ENCODE measurements at regions not wholly inside any gene's neighbourhood (a gene's known extent, or its start where the extent isn't known, plus 50 kb on each side); places are given as distances from the start of the nearest gene placed in this dataset.

DNA sequence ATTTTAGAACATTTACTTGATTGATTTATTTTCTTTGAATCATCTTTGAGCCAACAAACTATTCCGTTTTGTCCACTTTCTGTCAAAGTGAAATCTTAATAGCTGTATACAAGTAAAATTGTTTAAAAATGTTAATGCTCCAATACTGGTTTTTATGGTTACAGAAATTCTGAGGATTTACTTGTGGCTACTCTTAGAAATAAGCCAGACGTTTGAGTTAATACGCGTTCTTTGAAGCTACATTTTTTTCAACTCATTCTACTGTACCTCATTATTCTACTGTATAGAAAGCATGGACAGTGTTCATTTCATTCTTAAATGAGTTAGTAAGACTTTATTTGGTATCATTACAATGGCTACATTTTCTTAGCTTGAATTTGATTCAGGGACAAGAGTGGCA is 996.2 kb upstream of the FLRT2 start:
- TF ChIP-seq, protein P1, sequence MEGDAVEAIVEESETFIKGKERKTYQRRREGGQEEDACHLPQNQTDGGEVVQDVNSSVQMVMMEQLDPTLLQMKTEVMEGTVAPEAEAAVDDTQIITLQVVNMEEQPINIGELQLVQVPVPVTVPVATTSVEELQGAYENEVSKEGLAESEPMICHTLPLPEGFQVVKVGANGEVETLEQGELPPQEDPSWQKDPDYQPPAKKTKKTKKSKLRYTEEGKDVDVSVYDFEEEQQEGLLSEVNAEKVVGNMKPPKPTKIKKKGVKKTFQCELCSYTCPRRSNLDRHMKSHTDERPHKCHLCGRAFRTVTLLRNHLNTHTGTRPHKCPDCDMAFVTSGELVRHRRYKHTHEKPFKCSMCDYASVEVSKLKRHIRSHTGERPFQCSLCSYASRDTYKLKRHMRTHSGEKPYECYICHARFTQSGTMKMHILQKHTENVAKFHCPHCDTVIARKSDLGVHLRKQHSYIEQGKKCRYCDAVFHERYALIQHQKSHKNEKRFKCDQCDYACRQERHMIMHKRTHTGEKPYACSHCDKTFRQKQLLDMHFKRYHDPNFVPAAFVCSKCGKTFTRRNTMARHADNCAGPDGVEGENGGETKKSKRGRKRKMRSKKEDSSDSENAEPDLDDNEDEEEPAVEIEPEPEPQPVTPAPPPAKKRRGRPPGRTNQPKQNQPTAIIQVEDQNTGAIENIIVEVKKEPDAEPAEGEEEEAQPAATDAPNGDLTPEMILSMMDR (IDR thresholded peaks at IDR 0.05; ENCODE audit: insufficient read depth, low read length, severe bottlenecking) = no peak
- no peaks in the 10 kb centered on the region for H3K36me3 ChIP-seq (ENCODE audit: control insufficient read depth, insufficient read depth, low read length)
- no peaks in the 10 kb centered on the region for H3K27me3 ChIP-seq (ENCODE audit: control insufficient read depth, insufficient read depth, low read length)
- no peak for DNase-seq (ENCODE audit: low read depth)
- H3K4me3 ChIP-seq (ENCODE audit: low read depth, low read length) = no peak overlapping the region
- no peak for FAIRE-seq

DNA sequence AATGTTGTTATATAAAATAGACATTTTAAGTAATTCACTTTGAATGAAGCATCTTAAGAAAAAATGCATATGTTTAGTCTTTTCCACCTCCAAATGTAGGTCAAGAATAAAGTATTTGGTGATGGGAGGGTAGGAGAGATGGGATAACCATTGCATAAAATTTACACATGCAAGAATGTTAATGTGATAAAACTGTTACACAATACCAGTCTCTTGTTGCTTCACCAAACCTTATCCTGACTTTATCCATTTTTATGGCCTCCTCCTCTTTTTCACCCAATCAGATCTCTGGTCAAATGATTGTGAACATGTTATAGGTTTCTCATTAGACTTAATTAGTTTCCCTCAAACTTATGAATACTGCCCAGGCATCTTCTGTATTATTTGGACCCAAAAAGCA is 994.5 kb upstream of the FLRT2 start:
- H3K27me3 ChIP-seq (ENCODE audit: control insufficient read depth, insufficient read depth, low read length) = no peaks in the 10 kb centered on the region
- no peaks in the 10 kb centered on the region for H3K36me3 ChIP-seq (ENCODE audit: control insufficient read depth, insufficient read depth, low read length)
- no peak for DNase-seq (ENCODE audit: low read depth)
- no peak overlapping the region for H3K4me3 ChIP-seq (ENCODE audit: low read depth, low read length)
- TF ChIP-seq, protein P1 (IDR thresholded peaks at IDR 0.05; ENCODE audit: insufficient read depth, low read length, severe bottlenecking) = no peak
- FAIRE-seq = no peak

DNA sequence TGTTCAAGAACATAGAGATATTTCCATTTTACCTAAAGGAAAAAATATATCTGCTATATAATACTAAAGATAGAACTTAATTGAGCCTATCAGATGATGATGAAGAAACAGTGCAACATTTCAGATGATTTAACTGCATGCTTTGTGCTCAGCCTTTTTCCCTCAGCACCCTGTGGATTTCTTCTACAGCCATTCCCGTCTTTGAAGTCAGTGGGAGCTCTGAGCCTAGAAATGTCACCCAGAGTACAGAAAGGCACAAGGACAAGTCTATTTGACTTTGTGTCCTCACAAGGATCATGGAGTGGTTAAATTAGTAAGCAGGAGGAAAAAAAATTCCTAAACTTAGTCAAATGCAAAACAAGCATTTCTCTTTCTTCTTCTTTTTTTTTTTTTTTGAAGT is 994.0 kb upstream of the FLRT2 start:
- FAIRE-seq (no peak), DNase-seq (ENCODE audit: low read depth) (no peak)
- Histone ChIP-seq H3K27me3 (ENCODE audit: control insufficient read depth, insufficient read depth, low read length) (no peaks in the 10 kb centered on the region), H3K4me3 (ENCODE audit: low read depth, low read length) (no peak overlapping the region), H3K36me3 (ENCODE audit: control insufficient read depth, insufficient read depth, low read length) (no peaks in the 10 kb centered on the region)
- TF ChIP-seq, protein P1 (IDR thresholded peaks at IDR 0.05; ENCODE audit: insufficient read depth, low read length, severe bottlenecking) = no peak

DNA sequence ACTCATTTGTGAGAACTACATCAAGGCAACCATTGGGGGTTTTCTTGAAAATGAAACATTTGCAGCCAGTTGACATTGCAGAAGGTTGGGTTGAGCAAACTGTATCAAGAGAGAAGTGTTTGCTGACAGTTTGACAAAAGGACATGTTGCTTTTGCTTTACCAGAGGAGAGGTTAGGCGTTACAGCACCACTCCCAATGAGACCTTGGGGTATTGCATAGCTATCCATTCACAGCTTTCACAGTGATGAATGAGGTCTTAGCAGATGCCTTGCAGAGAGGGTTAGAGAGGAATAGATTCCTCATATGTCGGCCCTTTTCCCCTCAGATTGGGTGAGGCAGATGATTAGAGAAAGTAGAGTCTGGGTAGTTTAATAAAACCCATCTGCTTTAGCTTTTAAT is 988.9 kb upstream of the FLRT2 start:
- TF ChIP-seq, protein P1 (IDR thresholded peaks at IDR 0.05; ENCODE audit: insufficient read depth, low read length, severe bottlenecking) = no peak
- DNase-seq (ENCODE audit: low read depth) (no peak), FAIRE-seq (no peak)
- Histone ChIP-seq H3K4me3 (ENCODE audit: low read depth, low read length) (no peak overlapping the region), H3K27me3 (ENCODE audit: control insufficient read depth, insufficient read depth, low read length) (no peaks in the 10 kb centered on the region), H3K36me3 (ENCODE audit: control insufficient read depth, insufficient read depth, low read length) (no peaks in the 10 kb centered on the region)

DNA sequence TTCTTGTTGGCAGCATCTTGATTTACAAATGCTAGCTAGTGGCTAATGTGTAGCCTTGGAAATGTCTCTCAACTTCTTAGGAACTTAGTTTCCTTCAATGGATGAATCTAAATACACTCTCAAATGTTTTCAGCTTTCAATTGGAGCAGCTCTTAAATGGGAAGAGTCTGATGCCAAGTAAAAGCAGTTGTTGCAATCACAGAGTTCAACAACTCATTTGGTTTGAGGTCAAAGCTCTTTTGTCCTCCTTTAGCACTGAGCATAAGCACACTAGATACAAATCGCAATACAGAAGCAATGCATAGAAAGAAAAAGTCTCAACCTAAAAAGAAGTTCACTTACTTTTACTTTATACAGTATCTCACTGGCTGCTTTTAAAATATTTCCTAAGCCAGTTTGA is 986.1 kb upstream of the FLRT2 start:
- FAIRE-seq = no peak
- TF ChIP-seq, protein P1 (IDR thresholded peaks at IDR 0.05; ENCODE audit: insufficient read depth, low read length, severe bottlenecking) = no peak
- H3K4me3 ChIP-seq (ENCODE audit: low read depth, low read length) = no peak overlapping the region

DNA sequence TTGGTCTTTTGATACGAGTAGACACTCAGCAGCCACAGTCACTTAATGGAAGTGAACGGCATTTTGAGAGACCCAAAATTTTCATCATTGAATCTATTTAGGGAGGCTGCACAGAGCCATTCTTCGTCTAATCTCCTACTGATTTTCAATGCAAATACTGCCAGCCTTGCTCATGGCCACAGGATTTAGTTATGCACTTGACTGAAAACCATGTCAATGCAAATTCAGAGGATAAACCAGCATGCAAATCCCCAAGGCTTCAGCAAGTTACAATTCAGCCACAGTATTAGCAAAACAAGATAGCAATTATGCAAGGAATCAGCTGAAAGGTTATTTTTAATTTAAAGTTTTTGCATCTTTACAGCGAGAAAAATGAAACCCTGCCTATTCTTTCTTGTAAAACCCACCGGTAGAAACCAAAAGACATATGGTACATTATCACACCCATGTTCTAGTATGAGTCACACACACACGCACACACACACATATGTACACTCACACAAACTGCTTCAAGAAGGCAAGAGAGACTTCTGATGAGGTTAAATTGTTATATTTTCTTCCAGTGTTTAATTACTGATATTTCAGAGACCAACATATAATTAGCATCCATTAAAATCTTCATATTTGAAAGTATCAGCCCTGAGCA is 985.3 kb upstream of the FLRT2 start:
- FAIRE-seq = no peak

More for the DNA sequence above, 986.1 kb upstream of the FLRT2 start:
- H3K27me3 ChIP-seq (ENCODE audit: control insufficient read depth, insufficient read depth, low read length) = no peaks in the 10 kb centered on the region
- no peaks in the 10 kb centered on the region for H3K36me3 ChIP-seq (ENCODE audit: control insufficient read depth, insufficient read depth, low read length)
- DNase-seq (ENCODE audit: low read depth) = no peak

More for the DNA sequence above, 985.3 kb upstream of the FLRT2 start:
- no peak for DNase-seq (ENCODE audit: low read depth)
- H3K4me3 ChIP-seq (ENCODE audit: low read depth, low read length) = no peak overlapping the region
- TF ChIP-seq, protein P1 (IDR thresholded peaks at IDR 0.05; ENCODE audit: insufficient read depth, low read length, severe bottlenecking) = no peak
- no peaks in the 10 kb centered on the region for H3K36me3 ChIP-seq (ENCODE audit: control insufficient read depth, insufficient read depth, low read length)
- H3K27me3 ChIP-seq (ENCODE audit: control insufficient read depth, insufficient read depth, low read length) = no peaks in the 10 kb centered on the region
